SK-N-SH treated with all-trans-retinoic acid at 6 μM for 48 hours (cell line): ENCODE measurements at regions not wholly inside any gene's neighbourhood (a gene's known extent, or its start where the extent isn't known, plus 50 kb on each side); places are given as distances from the start of the nearest gene placed in this dataset.

Experiments used
- ARNTL ChIP-seq: fragments of 450-650 bp; formaldehyde crosslinking; IDR thresholded peaks from 2 replicates; pipeline ENCODE4 v1.5.0; 2020; ENCODE audit warnings: low read depth, mild to moderate bottlenecking, moderate library complexity, borderline replicate concordance
- ESRRG ChIP-seq: fragments of 250-450 bp; sonication (Bioruptor Pico); IDR thresholded peaks from 2 replicates; pipeline ENCODE4 v1.6.1; 2021; ENCODE audit warnings: mild to moderate bottlenecking
- PPARA ChIP-seq: fragments of 250-450 bp; sonication (Bioruptor Pico); IDR thresholded peaks from 2 replicates; pipeline ENCODE4 v1.5.0; 2020; ENCODE audit warnings: mild to moderate bottlenecking, borderline replicate concordance
- RARB ChIP-seq: fragments of 250-450 bp; sonication (Bioruptor Pico); IDR thresholded peaks from 2 replicates; pipeline ENCODE4 v1.8.0; 2021; ENCODE audit warnings: mild to moderate bottlenecking, moderate library complexity
- ZNF70 ChIP-seq: fragments of 450-650 bp; formaldehyde crosslinking; IDR thresholded peaks from 2 replicates; pipeline ENCODE4 v1.5.0; 2020; ENCODE audit warnings: mild to moderate bottlenecking, moderate library complexity
- TF ChIP-seq, protein P1 (sequence below): fragments of 250-450 bp; sonication (Bioruptor Pico); IDR thresholded peaks from 2 replicates; pipeline ENCODE4 v1.8.0; 2020; ENCODE audit warnings: mild to moderate bottlenecking, moderate library complexity, borderline replicate concordance
- TF ChIP-seq, protein P2 (sequence below): fragments of 250-450 bp; sonication (Bioruptor Pico); IDR thresholded peaks from 2 replicates; pipeline ENCODE4 v1.5.1; 2020; ENCODE audit warnings: low read depth, mild to moderate bottlenecking, moderate library complexity

DNA sequence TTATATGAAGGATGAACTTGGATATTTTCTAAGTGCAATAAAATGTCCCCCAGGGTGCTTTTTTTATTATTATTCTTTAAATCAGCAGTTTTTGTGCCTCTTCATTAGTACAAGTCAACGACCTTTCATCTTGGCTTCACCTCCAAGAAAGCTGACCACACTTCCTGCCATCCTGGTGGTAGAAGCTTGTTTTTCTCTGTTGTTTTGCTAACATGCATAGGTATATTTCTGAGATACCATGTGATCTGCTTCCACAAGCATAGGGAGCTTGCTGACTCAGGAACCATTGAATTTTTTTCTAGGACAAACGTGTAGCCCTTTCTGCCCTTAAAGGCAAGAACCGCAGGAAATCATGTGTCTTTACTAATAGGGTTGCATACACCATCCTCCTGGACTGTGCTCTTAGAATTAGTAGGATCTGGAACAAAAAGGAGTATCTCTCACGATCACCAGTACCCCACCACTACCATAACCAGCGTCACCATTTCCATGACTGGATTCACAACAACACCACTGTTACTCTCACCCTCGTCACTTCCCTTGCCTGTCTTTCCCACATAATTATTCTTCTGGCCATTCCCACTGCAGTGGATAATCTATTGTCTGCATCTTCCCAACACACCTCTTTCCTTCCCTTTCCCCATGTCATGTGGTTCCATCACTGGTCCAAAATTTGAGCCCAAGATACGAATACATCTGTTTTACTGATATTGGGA is 207.1 kb downstream of the MAFB start:
- TF ChIP-seq, protein P1, sequence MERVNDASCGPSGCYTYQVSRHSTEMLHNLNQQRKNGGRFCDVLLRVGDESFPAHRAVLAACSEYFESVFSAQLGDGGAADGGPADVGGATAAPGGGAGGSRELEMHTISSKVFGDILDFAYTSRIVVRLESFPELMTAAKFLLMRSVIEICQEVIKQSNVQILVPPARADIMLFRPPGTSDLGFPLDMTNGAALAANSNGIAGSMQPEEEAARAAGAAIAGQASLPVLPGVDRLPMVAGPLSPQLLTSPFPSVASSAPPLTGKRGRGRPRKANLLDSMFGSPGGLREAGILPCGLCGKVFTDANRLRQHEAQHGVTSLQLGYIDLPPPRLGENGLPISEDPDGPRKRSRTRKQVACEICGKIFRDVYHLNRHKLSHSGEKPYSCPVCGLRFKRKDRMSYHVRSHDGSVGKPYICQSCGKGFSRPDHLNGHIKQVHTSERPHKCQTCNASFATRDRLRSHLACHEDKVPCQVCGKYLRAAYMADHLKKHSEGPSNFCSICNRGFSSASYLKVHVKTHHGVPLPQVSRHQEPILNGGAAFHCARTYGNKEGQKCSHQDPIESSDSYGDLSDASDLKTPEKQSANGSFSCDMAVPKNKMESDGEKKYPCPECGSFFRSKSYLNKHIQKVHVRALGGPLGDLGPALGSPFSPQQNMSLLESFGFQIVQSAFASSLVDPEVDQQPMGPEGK: no peak
- TF ChIP-seq ZNF70: no peak
- TF ChIP-seq RARB (CRISPR knock-in tag): no peak
- TF ChIP-seq, protein P2, sequence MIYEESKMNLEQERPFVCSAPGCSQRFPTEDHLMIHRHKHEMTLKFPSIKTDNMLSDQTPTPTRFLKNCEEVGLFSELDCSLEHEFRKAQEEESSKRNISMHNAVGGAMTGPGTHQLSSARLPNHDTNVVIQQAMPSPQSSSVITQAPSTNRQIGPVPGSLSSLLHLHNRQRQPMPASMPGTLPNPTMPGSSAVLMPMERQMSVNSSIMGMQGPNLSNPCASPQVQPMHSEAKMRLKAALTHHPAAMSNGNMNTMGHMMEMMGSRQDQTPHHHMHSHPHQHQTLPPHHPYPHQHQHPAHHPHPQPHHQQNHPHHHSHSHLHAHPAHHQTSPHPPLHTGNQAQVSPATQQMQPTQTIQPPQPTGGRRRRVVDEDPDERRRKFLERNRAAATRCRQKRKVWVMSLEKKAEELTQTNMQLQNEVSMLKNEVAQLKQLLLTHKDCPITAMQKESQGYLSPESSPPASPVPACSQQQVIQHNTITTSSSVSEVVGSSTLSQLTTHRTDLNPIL: no peak
- TF ChIP-seq PPARA (CRISPR knock-in tag): no peak
- TF ChIP-seq ARNTL (CRISPR knock-in tag): no peak
- no peak for TF ChIP-seq ESRRG (CRISPR knock-in tag)
